ENCODE measurements at regions not wholly inside any gene's neighbourhood (a gene's known extent, or its start where the extent isn't known, plus 50 kb on each side); places are given as distances from the start of the nearest gene placed in this dataset.
"Not testable (repeated sequence)": the region's sequence is repeated elsewhere in the genome, so short reads cannot be mapped to it uniquely, and the experiment has no call there.

GRCh38 chr1:121054928-121055327 is 129.2 kb downstream of the FAM72B start:
- not testable (repeated sequence) for DNase-seq

GRCh38 chr1:121066925-121067324 is 117.2 kb downstream of the FAM72B start:
- DNase-seq: not testable (repeated sequence)

- not testable (repeated sequence) for DNase-seq
These were observed 115.2 kb downstream of the FAM72B start for GRCh38 chr1:121068738-121069499.

GRCh38 chr1:121073852-121074251 is 110.3 kb downstream of the FAM72B start:
- DNase-seq: peak in 1 of 2 experiments; percentile 1

- DNase-seq: not testable (repeated sequence)
These were observed 108.8 kb downstream of the FAM72B start for GRCh38 chr1:121075254-121075805.

- not testable (repeated sequence) for DNase-seq
These were observed 107.5 kb downstream of the FAM72B start for GRCh38 chr1:121076674-121077073.

- not testable (repeated sequence) for DNase-seq
These were observed 104.5 kb downstream of the FAM72B start for GRCh38 chr1:121079655-121080054.

GRCh38 chr1:121080197-121080903 is 103.8 kb downstream of the FAM72B start:
- peak in 1 of 2 experiments; percentile 9 for DNase-seq

GRCh38 chr1:121080904-121081264 is 103.3 kb downstream of the FAM72B start:
- DNase-seq: not testable (repeated sequence)

- DNase-seq: not testable (repeated sequence)
These were observed 102.4 kb downstream of the FAM72B start for GRCh38 chr1:121081625-121082199.

GRCh38 chr1:121082995-121083394 is 101.1 kb downstream of the FAM72B start:
- DNase-seq: not testable (repeated sequence)

- DNase-seq: not testable (repeated sequence)
These were observed 97.9 kb downstream of the FAM72B start for GRCh38 chr1:121086249-121086648.

- peak; percentile 40 to 66 for DNase-seq
These were observed 96.9 kb downstream of the FAM72B start for GRCh38 chr1:121087221-121087620.

- not testable (repeated sequence) for DNase-seq
These were observed 95.6 kb downstream of the FAM72B start for GRCh38 chr1:121088568-121088967.

- peak; percentile 81 to 85 for DNase-seq
These were observed 91.7 kb downstream of the FAM72B start for GRCh38 chr1:121092329-121092968.

- not testable (repeated sequence) for DNase-seq
These were observed 89.1 kb downstream of the FAM72B start for GRCh38 chr1:121095014-121095413.

- DNase-seq: peak; percentile 12 to 20
These were observed 86.8 kb downstream of the FAM72B start for GRCh38 chr1:121097127-121097866.

GRCh38 chr1:121097867-121098215 is 86.3 kb downstream of the FAM72B start:
- DNase-seq: not testable (repeated sequence)

- not testable (repeated sequence) for DNase-seq
These were observed 75.1 kb downstream of the FAM72B start for GRCh38 chr1:121109025-121109424.

- not testable (repeated sequence) for DNase-seq
These were observed 67.4 kb downstream of the FAM72B start for GRCh38 chr1:121116522-121117297.

GRCh38 chr1:121117298-121117611 is 66.9 kb downstream of the FAM72B start:
- DNase-seq: not testable (repeated sequence)
